GM19023 (cell line): ENCODE measurements at regions not wholly inside any gene's neighbourhood (a gene's known extent, or its start where the extent isn't known, plus 50 kb on each side); places are given as distances from the start of the nearest gene placed in this dataset.
"Not testable (repeated sequence)": the region's sequence is repeated elsewhere in the genome, so short reads cannot be mapped to it uniquely, and the experiment has no call there.

Source experiments
- ATAC-seq: cut with Tn5 transposase; IDR thresholded peaks from one replicate; pipeline ENCODE4 v1.9.1; 2021; ENCODE audit warnings: mild to moderate bottlenecking, moderate library complexity; ENCODE audit not compliant: unreplicated experiment

- no peak for ATAC-seq
These were observed 758.5 kb upstream of the CDH8 start for GRCh38 chr16:62794724-62795123.

GRCh38 chr16:62780081-62780480 is 743.8 kb upstream of the CDH8 start:
- ATAC-seq, result not testable (repeated sequence)

- no peak for ATAC-seq
These were observed 728.3 kb upstream of the CDH8 start for GRCh38 chr16:62764572-62764971.

GRCh38 chr16:62760398-62760797 is 724.2 kb upstream of the CDH8 start:
- ATAC-seq, result no peak

GRCh38 chr16:62755938-62756337 is 719.7 kb upstream of the CDH8 start:
- no peak for ATAC-seq

- no peak for ATAC-seq
These were observed 716.6 kb upstream of the CDH8 start for GRCh38 chr16:62752854-62753253.

GRCh38 chr16:62751218-62751617 is 715.0 kb upstream of the CDH8 start:
- ATAC-seq, result no peak

GRCh38 chr16:62741692-62742091 is 705.5 kb upstream of the CDH8 start:
- ATAC-seq, result no peak

- ATAC-seq, result no peak
These were observed 702.6 kb upstream of the CDH8 start for GRCh38 chr16:62738666-62739460.

- no peak for ATAC-seq
These were observed 695.9 kb upstream of the CDH8 start for GRCh38 chr16:62732092-62732491.

GRCh38 chr16:62724670-62725269 is 688.5 kb upstream of the CDH8 start:
- ATAC-seq, result not testable (repeated sequence)

- no peak for ATAC-seq
These were observed 684.4 kb upstream of the CDH8 start for GRCh38 chr16:62720651-62721050.

- ATAC-seq, result no peak
These were observed 680.8 kb upstream of the CDH8 start for GRCh38 chr16:62717026-62717425.

- no peak for ATAC-seq
These were observed 679.5 kb upstream of the CDH8 start for GRCh38 chr16:62715701-62716100.

GRCh38 chr16:62712566-62712965 is 676.3 kb upstream of the CDH8 start:
- no peak for ATAC-seq

GRCh38 chr16:62711797-62712196 is 675.6 kb upstream of the CDH8 start:
- no peak for ATAC-seq

- no peak for ATAC-seq
These were observed 673.6 kb upstream of the CDH8 start for GRCh38 chr16:62709794-62710193.

- no peak for ATAC-seq
These were observed 665.2 kb upstream of the CDH8 start for GRCh38 chr16:62701426-62701825.

- ATAC-seq, result no peak
These were observed 664.4 kb upstream of the CDH8 start for GRCh38 chr16:62700426-62701294.

- no peak for ATAC-seq
These were observed 656.4 kb upstream of the CDH8 start for GRCh38 chr16:62692685-62693084.

GRCh38 chr16:62681819-62682218 is 645.6 kb upstream of the CDH8 start:
- ATAC-seq, result no peak

GRCh38 chr16:62678796-62679195 is 642.6 kb upstream of the CDH8 start:
- ATAC-seq, result no peak
